NCI-H345 (cell line): ENCODE measurements at regions not wholly inside any gene's neighbourhood (a gene's known extent, or its start where the extent isn't known, plus 50 kb on each side); places are given as distances from the start of the nearest gene placed in this dataset.
"Not testable (repeated sequence)": the region's sequence is repeated elsewhere in the genome, so short reads cannot be mapped to it uniquely, and the experiment has no call there.

Experiments
- DNase-seq: peaks from one replicate; lab custom pipeline; 2025; lab: John Stamatoyannopoulos, UW

GRCh38 chr1:228892200-228892599 lies 156.9 kb downstream of the RHOU start:
- not testable (repeated sequence) for DNase-seq

GRCh38 chr1:228894442-228894989 lies 159.2 kb downstream of the RHOU start:
- DNase-seq, result no peak

- DNase-seq, result no peak
These were observed 162.6 kb downstream of the RHOU start for GRCh38 chr1:228897901-228898300.

GRCh38 chr1:228898582-228898992 lies 163.3 kb downstream of the RHOU start:
- no peak for DNase-seq

GRCh38 chr1:228899421-228899956 lies 164.2 kb downstream of the RHOU start:
- no peak for DNase-seq

- DNase-seq, result no peak
These were observed 165.0 kb downstream of the RHOU start for GRCh38 chr1:228900099-228900885.

GRCh38 chr1:228900886-228901392 lies 165.7 kb downstream of the RHOU start:
- DNase-seq, result no peak

- no peak for DNase-seq
These were observed 166.8 kb downstream of the RHOU start for GRCh38 chr1:228901936-228902681.

- DNase-seq, result peak; percentile 96
These were observed 167.6 kb downstream of the RHOU start for GRCh38 chr1:228902781-228903433.

- no peak for DNase-seq
These were observed 168.3 kb downstream of the RHOU start for GRCh38 chr1:228903434-228904071.

- DNase-seq, result no peak
These were observed 168.9 kb downstream of the RHOU start for GRCh38 chr1:228904222-228904621.

- DNase-seq, result no peak
These were observed 170.4 kb downstream of the RHOU start for GRCh38 chr1:228905701-228906101.

- no peak for DNase-seq
These were observed 171.1 kb downstream of the RHOU start for GRCh38 chr1:228906223-228906860.

GRCh38 chr1:228911225-228912210 lies 176.2 kb downstream of the RHOU start:
- DNase-seq, result no peak

GRCh38 chr1:228913626-228914414 lies 178.5 kb downstream of the RHOU start:
- no peak for DNase-seq

- no peak for DNase-seq
These were observed 179.4 kb downstream of the RHOU start for GRCh38 chr1:228914700-228915099.

GRCh38 chr1:228917342-228917741 lies 182.1 kb downstream of the RHOU start:
- DNase-seq, result no peak

GRCh38 chr1:228917755-228918154 lies 182.5 kb downstream of the RHOU start:
- no peak for DNase-seq

GRCh38 chr1:228918335-228918734 lies 183.1 kb downstream of the RHOU start:
- DNase-seq, result no peak
